ENCODE measurements at regions not wholly inside any gene's neighbourhood (a gene's known extent, or its start where the extent isn't known, plus 50 kb on each side); places are given as distances from the start of the nearest gene placed in this dataset.
A peak's percentile ranks its signal among the peaks of the same experiment; 100 is the strongest.

DNA sequence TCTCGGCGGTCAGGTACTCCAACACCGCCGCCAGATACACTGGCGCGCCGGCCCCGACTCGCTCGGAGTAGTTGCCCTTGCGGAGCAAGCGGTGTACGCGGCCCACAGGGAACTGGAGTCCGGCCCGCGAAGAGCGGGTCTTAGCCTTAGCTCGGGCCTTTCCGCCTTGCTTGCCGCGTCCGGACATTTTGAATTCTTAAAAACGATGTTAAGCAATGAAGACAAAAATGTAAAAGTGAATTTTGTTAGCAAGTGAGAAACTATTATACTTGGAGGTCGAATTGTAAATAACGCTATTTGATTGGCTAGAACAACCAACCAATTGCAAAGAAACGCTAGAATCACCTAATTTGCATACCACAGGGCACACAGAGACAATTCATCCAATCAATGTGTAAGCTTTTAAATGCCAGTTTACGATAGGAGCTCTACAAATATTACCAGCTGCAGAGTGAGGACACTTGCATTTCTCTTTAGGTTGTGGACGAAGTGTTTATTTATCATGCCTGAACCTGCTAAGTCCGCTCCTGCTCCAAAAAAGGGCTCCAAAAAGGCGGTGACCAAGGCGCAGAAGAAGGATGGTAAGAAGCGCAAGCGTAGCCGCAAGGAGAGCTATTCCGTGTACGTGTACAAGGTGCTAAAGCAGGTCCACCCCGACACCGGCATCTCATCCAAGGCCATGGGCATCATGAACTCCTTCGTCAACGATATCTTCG, 112.0 kb downstream of the HFE start:
- peak overlapping the region; percentile 44 to 77 (median 69) for H3K4me3 ChIP-seq
- intact Hi-C loops (cut with DNase I) = loop anchor here in 7 of 10 donors (2.0 to 10.0 kb wide), 9 partner anchors 40 to 177 kb away; a partner anchor contains a TSS

DNA sequence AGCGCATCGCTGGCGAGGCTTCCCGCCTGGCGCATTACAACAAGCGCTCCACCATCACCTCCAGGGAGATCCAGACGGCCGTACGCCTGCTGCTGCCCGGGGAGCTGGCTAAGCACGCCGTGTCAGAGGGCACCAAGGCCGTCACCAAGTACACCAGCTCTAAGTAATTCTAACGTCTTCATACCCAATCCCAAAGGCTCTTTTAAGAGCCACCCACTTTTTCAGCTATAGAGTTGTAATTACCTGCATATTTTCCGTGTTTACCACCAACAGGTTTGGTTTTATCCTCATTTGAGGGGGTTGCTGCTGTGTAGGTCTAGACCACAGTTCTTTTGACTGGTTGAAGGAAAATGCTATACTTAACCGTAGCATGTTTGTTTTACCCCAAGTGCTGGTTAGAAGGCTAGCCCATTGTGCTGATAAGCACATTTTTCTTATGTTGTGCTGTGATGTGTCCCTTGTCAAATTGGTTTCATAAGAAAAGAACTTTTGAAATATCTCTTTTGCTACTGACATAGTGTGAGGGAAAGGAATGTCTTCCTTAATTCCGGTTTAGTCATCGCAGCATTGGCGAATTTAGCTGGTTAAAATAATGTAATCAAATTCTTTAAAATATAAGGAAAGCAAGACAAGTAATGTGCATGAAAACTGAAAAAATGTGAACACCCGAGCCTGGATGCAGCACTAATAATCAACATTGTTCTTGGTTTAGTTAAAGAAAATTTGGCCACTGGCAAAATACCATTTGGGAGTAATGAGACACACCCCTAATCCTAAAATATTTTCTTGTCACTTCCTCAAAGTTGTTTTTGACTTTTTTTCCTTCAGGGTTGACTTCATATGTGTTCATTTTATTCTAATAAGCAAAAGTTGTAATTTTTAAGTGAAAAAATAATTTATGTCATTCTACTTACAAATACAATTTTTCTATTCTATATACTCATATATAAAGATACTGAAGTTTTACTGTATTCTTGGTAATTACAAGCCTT, 112.8 kb downstream of the HFE start:
- no peaks in the 10 kb centered on the region for H3K9me3 ChIP-seq
- H3K36me3 ChIP-seq = no peaks in the 10 kb centered on the region
- H3K4me1 ChIP-seq = peaks cover 0 to 47% (median 19%) of the 10 kb centered on the region in 12 donors
- intact Hi-C loops (cut with DNase I) = loop anchor here in 9 of 10 donors (2.0 to 10.0 kb wide), 13 partner anchors 41 to 178 kb away; a partner anchor contains a TSS
- no peak for ATAC-seq
- H3K4me3 ChIP-seq = peak overlapping the region in 11 of 12 donors; percentile 44 to 77 (median 70)
- peak overlapping the region in 11 of 12 donors; percentile 31 to 96 (median 91) for H3K27ac ChIP-seq
- H3K27me3 ChIP-seq = peaks cover 0 to 17% (median 0%) of the 10 kb centered on the region in 9 donors
- 9 to 13% (median 10%) methylated on average over 16 to 20 of the region's 20 CpGs for WGBS, 4 donors
- DNase-seq = peak in 1 of 5 donors; percentile 70
- no peak for TF ChIP-seq POLR2A (IDR thresholded peaks at IDR 0.05)
- TF ChIP-seq, protein P1, sequence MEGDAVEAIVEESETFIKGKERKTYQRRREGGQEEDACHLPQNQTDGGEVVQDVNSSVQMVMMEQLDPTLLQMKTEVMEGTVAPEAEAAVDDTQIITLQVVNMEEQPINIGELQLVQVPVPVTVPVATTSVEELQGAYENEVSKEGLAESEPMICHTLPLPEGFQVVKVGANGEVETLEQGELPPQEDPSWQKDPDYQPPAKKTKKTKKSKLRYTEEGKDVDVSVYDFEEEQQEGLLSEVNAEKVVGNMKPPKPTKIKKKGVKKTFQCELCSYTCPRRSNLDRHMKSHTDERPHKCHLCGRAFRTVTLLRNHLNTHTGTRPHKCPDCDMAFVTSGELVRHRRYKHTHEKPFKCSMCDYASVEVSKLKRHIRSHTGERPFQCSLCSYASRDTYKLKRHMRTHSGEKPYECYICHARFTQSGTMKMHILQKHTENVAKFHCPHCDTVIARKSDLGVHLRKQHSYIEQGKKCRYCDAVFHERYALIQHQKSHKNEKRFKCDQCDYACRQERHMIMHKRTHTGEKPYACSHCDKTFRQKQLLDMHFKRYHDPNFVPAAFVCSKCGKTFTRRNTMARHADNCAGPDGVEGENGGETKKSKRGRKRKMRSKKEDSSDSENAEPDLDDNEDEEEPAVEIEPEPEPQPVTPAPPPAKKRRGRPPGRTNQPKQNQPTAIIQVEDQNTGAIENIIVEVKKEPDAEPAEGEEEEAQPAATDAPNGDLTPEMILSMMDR (IDR thresholded peaks at IDR 0.05) = no peak

More for the DNA sequence above, 112.0 kb downstream of the HFE start:
- H3K4me1 ChIP-seq = peaks cover 0 to 56% (median 22%) of the 10 kb centered on the region in 12 donors
- peak overlapping the region; percentile 62 to 96 (median 89) for H3K27ac ChIP-seq
- H3K36me3 ChIP-seq = no peaks in the 10 kb centered on the region
- H3K27me3 ChIP-seq = peaks cover 0 to 17% (median 0%) of the 10 kb centered on the region in 9 donors
- 0 to 1% (median 1%) methylated on average over 33 to 42 of the region's 42 CpGs for WGBS, 4 donors
- peak; percentile 84 to 87 (median 86) for ATAC-seq
- peak in 1 of 2 donors; percentile 74 for TF ChIP-seq POLR2A (IDR thresholded peaks at IDR 0.05)
- TF ChIP-seq, protein P1 (IDR thresholded peaks at IDR 0.05) = no peak
- DNase-seq = peak; percentile 55 to 86 (median 69)
- H3K9me3 ChIP-seq = no peaks in the 10 kb centered on the region

DNA sequence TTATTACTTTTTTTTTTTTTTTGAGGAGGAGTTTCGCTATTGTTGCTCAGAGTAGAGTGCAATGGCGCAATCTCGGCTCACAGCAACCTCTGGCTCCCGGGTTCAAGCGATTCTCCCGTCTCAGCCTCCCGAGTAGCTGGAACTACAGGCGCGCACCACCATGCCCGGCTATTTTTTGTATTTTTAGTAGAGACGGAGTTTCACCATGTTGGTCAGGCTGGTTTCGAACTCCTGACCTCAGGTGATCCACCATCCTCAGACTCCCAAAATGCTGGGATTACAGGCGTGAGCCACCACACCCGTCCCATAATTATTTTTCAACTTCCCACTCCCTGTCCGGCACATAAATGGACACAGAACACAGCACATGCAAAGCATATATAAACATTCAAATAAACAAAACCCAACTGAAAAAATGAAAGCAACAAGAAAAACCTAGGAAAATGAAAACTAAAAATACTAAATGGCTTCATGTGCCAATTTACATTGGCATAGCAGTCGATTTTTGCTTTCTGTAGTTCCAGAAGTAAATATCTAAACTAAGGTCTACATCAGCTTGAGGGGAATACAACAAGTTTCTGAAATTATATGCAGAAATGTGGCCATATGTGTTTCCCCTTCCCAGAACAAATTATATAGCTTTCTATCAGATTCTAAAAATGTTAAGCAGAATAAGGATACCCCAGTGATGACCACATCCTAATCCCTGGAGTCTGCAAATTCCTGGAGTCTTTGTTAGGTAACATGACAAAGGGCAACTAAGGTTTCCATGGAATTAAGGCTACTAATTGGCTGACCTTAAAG, 113.9 kb downstream of the HFE start:
- H3K9me3 ChIP-seq = no peaks in the 10 kb centered on the region
- H3K4me3 ChIP-seq = no peak overlapping the region
- TF ChIP-seq POLR2A (IDR thresholded peaks at IDR 0.05) = no peak
- TF ChIP-seq, protein P1 (IDR thresholded peaks at IDR 0.05) = no peak
- H3K4me1 ChIP-seq = peaks cover 0 to 52% (median 16%) of the 10 kb centered on the region in 12 donors
- H3K27me3 ChIP-seq = peaks cover 0 to 17% (median 0%) of the 10 kb centered on the region in 9 donors
- intact Hi-C loops (cut with DNase I) = loop anchor here in 7 of 10 donors (5.0 to 10.0 kb wide), 8 partner anchors 44 to 176 kb away; a partner anchor contains a TSS
- no peaks in the 10 kb centered on the region for H3K36me3 ChIP-seq
- ATAC-seq (no peak), DNase-seq (no peak)
- no peak overlapping the region for H3K27ac ChIP-seq
- WGBS, 4 donors = 92 to 96% (median 95%) methylated on average over 16 of the region's 16 CpGs
